Breast epithelium (tissue), 3 donors: ENCODE measurements at regions not wholly inside any gene's neighbourhood (a gene's known extent, or its start where the extent isn't known, plus 50 kb on each side); places are given as distances from the start of the nearest gene placed in this dataset.

Source experiments
- POLR2A ChIP-seq: fragments of 450-650 bp; IDR thresholded peaks from one replicate; pipeline ENCODE4 v1.6.1; 2016; ENCODE audit warnings: antibody characterized with exemption, mild to moderate bottlenecking, moderate library complexity
- POLR2AphosphoS5 ChIP-seq, 3 donors: sonication (generic); formaldehyde crosslinking; IDR thresholded peaks; one replicate each; pipeline ENCODE4 v1.6.1; 2017; ENCODE audit warnings: antibody characterized with exemption in 3 of 3
- TF ChIP-seq, protein P1 (sequence below), 3 donors: fragments of 450-650 bp; IDR thresholded peaks; one replicate each; pipeline ENCODE4 v1.5.1; 2016 to 2017; ENCODE audit warnings: antibody characterized with exemption in 3 of 3, mild to moderate bottlenecking in 3 of 3, moderate library complexity in 3 of 3

DNA sequence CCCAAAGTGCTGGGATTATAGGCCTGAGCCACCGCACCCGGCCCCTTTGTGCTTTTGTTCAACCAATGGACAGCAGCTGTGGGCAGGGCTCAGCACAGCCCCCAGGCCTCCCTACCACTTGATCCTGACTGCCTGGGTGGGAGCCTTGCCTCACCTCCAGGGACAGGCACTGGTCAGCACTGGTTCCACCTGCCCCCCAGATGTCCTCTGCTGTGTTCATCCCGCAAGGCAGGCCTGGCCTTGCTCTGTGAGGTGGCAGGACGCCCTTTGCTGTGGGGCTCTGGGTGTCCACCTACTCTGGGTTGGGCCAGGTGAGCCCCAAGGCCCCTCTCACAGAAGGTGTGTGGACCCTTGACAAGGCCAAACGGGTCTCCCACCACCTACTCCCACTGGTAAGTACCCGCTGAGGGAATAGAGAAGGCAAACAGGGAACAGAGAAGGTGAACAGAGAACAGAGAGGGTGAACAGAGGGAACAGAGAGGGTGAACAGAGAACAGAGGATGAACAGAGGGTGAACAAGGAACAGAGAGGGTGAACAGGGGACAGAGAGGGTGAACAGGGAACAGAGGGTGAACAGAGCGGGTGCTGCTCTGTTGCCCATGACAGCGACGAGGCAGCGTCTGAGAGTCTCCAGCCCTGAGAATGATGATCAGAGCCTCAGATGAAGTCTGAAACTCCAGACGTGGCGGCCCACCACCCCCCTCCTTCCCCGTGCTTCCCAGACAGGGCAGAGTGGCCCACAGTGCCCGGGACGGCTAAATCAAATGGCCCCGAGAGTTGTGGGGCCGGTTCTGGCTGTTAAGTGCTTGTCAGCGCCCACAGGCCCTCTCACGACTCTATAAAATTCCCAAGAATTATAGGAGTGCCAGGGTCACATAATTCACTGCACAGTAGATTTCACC is 55.0 kb upstream of the NKX1-1 start:
- TF ChIP-seq POLR2AphosphoS5 (IDR thresholded peaks at IDR 0.05) (no peak), POLR2A (no peak)
- TF ChIP-seq, protein P1, sequence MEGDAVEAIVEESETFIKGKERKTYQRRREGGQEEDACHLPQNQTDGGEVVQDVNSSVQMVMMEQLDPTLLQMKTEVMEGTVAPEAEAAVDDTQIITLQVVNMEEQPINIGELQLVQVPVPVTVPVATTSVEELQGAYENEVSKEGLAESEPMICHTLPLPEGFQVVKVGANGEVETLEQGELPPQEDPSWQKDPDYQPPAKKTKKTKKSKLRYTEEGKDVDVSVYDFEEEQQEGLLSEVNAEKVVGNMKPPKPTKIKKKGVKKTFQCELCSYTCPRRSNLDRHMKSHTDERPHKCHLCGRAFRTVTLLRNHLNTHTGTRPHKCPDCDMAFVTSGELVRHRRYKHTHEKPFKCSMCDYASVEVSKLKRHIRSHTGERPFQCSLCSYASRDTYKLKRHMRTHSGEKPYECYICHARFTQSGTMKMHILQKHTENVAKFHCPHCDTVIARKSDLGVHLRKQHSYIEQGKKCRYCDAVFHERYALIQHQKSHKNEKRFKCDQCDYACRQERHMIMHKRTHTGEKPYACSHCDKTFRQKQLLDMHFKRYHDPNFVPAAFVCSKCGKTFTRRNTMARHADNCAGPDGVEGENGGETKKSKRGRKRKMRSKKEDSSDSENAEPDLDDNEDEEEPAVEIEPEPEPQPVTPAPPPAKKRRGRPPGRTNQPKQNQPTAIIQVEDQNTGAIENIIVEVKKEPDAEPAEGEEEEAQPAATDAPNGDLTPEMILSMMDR (IDR thresholded peaks at IDR 0.05): no peak
